ENCODE measurements at regions not wholly inside any gene's neighbourhood (a gene's known extent, or its start where the extent isn't known, plus 50 kb on each side); places are given as distances from the start of the nearest gene placed in this dataset.

GRCh38 chr3:31403197-31403596 is 129.5 kb upstream of the STT3B start:
- H3K27ac ChIP-seq, result no peak overlapping the region
- H3K9me3 ChIP-seq, result no peaks in the 10 kb centered on the region
- no peak for TF ChIP-seq CTCF (IDR thresholded peaks at IDR 0.05)
- no peak for TF ChIP-seq POLR2A (IDR thresholded peaks at IDR 0.05)
- H3K27me3 ChIP-seq, result no peaks in the 10 kb centered on the region
- no peaks in the 10 kb centered on the region for H3K4me1 ChIP-seq
- no peaks in the 10 kb centered on the region for H3K36me3 ChIP-seq
- DNase-seq, result no peak
- H3K4me3 ChIP-seq, result no peak overlapping the region

- Histone ChIP-seq H3K9me3 (no peaks in the 10 kb centered on the region), H3K27ac (no peak overlapping the region), H3K27me3 (no peaks in the 10 kb centered on the region), H3K36me3 (no peaks in the 10 kb centered on the region), H3K4me1 (no peaks in the 10 kb centered on the region), H3K4me3 (no peak overlapping the region)
- TF ChIP-seq CTCF (IDR thresholded peaks at IDR 0.05), result no peak
- no peak for TF ChIP-seq POLR2A (IDR thresholded peaks at IDR 0.05)
- no peak for DNase-seq
Observed at GRCh38 chr3:31404871-31405270, 127.9 kb upstream of the STT3B start.

DNA sequence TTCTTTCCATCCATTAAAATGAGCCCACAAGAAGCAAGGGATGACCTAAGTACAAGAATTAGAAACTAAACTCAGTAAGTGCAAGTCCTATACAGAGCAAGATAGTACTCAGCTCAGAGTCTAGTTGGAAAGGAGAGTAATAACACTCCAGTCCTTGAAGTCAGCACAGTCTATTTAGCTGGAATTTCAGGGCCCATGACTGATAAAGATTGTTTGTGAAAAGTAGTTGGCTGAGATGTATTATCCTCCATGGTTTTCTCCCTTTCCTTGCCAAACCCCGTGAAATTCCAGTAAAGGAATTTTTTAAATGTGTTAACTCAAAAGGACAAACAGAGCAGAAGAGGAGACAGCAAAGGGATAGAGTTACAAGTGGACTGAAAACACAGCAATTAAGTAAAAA is 127.2 kb upstream of the STT3B start:
- Histone ChIP-seq H3K9me3 (no peaks in the 10 kb centered on the region), H3K27ac (no peak overlapping the region), H3K4me1 (no peaks in the 10 kb centered on the region), H3K4me3 (no peak overlapping the region), H3K27me3 (no peaks in the 10 kb centered on the region), H3K36me3 (no peaks in the 10 kb centered on the region)
- no peak for DNase-seq
- TF ChIP-seq CTCF (IDR thresholded peaks at IDR 0.05) (no peak), POLR2A (IDR thresholded peaks at IDR 0.05) (no peak)

- H3K36me3 ChIP-seq, result no peaks in the 10 kb centered on the region
- DNase-seq, result no peak
- no peaks in the 10 kb centered on the region for H3K4me1 ChIP-seq
- TF ChIP-seq CTCF (IDR thresholded peaks at IDR 0.05), result no peak
- TF ChIP-seq POLR2A (IDR thresholded peaks at IDR 0.05), result no peak
- no peaks in the 10 kb centered on the region for H3K9me3 ChIP-seq
- H3K27ac ChIP-seq, result no peak overlapping the region
- H3K27me3 ChIP-seq, result no peaks in the 10 kb centered on the region
- no peak overlapping the region for H3K4me3 ChIP-seq
Observed at GRCh38 chr3:31406896-31407295, 125.8 kb upstream of the STT3B start.

DNA sequence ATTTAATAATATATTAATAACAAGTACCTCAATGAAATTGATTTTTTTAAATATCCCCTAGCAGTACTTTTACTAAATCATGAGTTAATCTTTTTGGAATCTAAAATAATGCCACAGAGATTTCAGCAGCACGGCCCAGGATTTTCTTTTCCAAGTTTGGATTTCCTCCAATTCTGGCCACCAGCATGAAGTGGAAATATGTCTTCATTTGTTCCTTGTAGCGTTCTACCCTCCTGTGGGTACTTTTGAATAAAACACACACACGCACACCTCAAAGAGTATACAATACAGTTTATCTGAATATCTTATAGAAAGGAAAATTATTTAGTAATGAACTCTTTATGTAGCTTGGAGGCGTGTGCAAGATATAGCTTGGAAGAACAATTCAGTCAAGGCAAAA is 125.1 kb upstream of the STT3B start:
- Histone ChIP-seq H3K9me3 (no peaks in the 10 kb centered on the region), H3K4me1 (no peaks in the 10 kb centered on the region), H3K4me3 (no peak overlapping the region), H3K27ac (no peak overlapping the region), H3K36me3 (no peaks in the 10 kb centered on the region), H3K27me3 (no peaks in the 10 kb centered on the region)
- no peak for DNase-seq
- TF ChIP-seq POLR2A (IDR thresholded peaks at IDR 0.05), result no peak
- TF ChIP-seq CTCF (IDR thresholded peaks at IDR 0.05), result no peak

DNA sequence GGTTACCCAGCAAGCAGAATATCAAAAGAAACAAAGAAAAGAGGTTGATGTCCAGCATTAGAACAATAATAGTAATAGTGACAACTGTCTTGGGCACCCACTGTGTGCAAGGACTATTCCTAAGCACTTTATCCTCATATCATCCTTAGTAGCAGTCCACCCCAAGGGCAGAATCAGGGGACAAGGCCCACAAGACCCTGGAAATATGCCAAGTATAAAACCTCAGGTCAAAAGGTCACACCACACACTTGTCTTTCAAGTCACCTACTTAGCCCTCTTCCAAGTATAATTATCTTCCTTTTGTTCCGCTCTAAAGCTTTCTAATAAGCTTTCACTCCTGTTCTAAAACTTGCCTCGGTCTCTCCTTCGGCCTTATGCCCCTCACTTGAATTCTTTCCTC is 124.0 kb upstream of the STT3B start:
- Histone ChIP-seq H3K9me3 (no peaks in the 10 kb centered on the region), H3K4me3 (no peak overlapping the region), H3K27ac (no peak overlapping the region), H3K27me3 (no peaks in the 10 kb centered on the region), H3K4me1 (no peaks in the 10 kb centered on the region), H3K36me3 (no peaks in the 10 kb centered on the region)
- TF ChIP-seq POLR2A (IDR thresholded peaks at IDR 0.05) (no peak), CTCF (IDR thresholded peaks at IDR 0.05) (no peak)
- DNase-seq, result no peak

All from Peyer's patch (tissue), 4 donors.